K562 (cell line): ENCODE measurements at regions not wholly inside any gene's neighbourhood (a gene's known extent, or its start where the extent isn't known, plus 50 kb on each side); places are given as distances from the start of the nearest gene placed in this dataset.

ENCODE experiments used
- ATAC-seq: fragments of 200-7000 bp; cut with Tn5 transposase; 3 replicates; pipeline ENCODE4 v1.9.1; 2020; ENCODE audit warnings: moderate library complexity
- BruUV-seq: library from RNA; stranded (reverse); fragments of 400-500 nt; replicated peaks from 2 replicates; lab custom pipeline; 2021; lab: Mats Ljungman, UMichigan
- CTCF ChIA-PET: fragments of 300-600 bp; formaldehyde crosslinking; extraction: SDS; loops from one replicate; lab custom pipeline; 2021; ENCODE audit warnings: low intra/inter-chr PET ratio; lab: Yijun Ruan, JAX
- POLR2A ChIA-PET: fragments of 300-600, 350-650 bp; sonication (Branson Sonifier 250); formaldehyde crosslinking; extraction: SDS; loops from one replicate; lab custom pipeline; 2021; ENCODE audit warnings: antibody characterized with exemption, inconsistent platforms; lab: Yijun Ruan, JAX
- DNase-seq, 4 experiments: peaks; one replicate each; pipeline versions ENCODE4 v3.0.0 to v3.0.0-alpha.2; 2011 to 2018; ENCODE audit warnings: low spot score in 3 of 4, mixed read lengths in 3 of 4; ENCODE audit errors: extremely low read depth in 1 of 4
- FAIRE-seq: peaks from 2 replicates; lab custom pipeline; 2011; peaks lifted over from hg19 to GRCh38; lab: Jason Lieb, UNC
- H2AFZ ChIP-seq: 2 replicates; pipeline ENCODE4 v1.6.0; 2011; ENCODE audit warnings: low read depth, low read length, control low read depth, inconsistent platforms
- H3K27ac ChIP-seq: fragments of 200-600 bp; 3 replicates; pipeline ENCODE4 v1.8.0; 2011; ENCODE audit warnings: low read depth, mild to moderate bottlenecking, control low read depth, inconsistent platforms, low read length, moderate library complexity, mixed read lengths; ENCODE audit errors: extremely low read depth
- H3K27me3 ChIP-seq, 2 experiments: fragments of 300-600 bp in 1 of 2; 2 replicates in 1 of 2; 3 replicates in 1 of 2; pipeline versions ENCODE4 v1.6.0 to v1.8.0; 2011; ENCODE audit warnings: inconsistent platforms in 2 of 2, low read length in 2 of 2, mild to moderate bottlenecking in 1 of 2, mixed read lengths in 1 of 2, moderate library complexity in 1 of 2; ENCODE audit not compliant: control insufficient read depth in 2 of 2, insufficient read depth in 2 of 2
- H3K36me3 ChIP-seq: fragments of 300-600 bp; 3 replicates; pipeline ENCODE4 v1.8.0; 2011; ENCODE audit warnings: mild to moderate bottlenecking, low read length, inconsistent platforms; ENCODE audit not compliant: control insufficient read depth, insufficient read depth
- H3K4me1 ChIP-seq, 2 experiments: fragments of 200-600 bp in 1 of 2; replicated peaks in 1 of 2; 2 replicates in 1 of 2; 3 replicates in 1 of 2; pipeline versions ENCODE4 v1.5.1 to v1.8.0; 2011; ENCODE audit warnings: inconsistent platforms in 2 of 2, low read length in 2 of 2, mild to moderate bottlenecking in 1 of 2, mixed read lengths in 1 of 2, moderate library complexity in 1 of 2; ENCODE audit not compliant: control insufficient read depth in 2 of 2, insufficient read depth in 2 of 2
- H3K4me2 ChIP-seq: 2 replicates; pipeline ENCODE4 v1.6.1; 2011; ENCODE audit warnings: low read length, control low read depth, inconsistent platforms, mixed read lengths; ENCODE audit not compliant: insufficient read depth
- H3K4me3 ChIP-seq: fragments of 200-600 bp; sonication (generic), shearing (Covaris generic); 2 replicates; pipeline ENCODE4 v1.5.1; 2016; ENCODE audit warnings: control low read depth, inconsistent platforms
- H3K79me2 ChIP-seq: fragments of 200-600 bp; 3 replicates; pipeline ENCODE4 v1.8.0; 2011; ENCODE audit warnings: low read length, inconsistent platforms; ENCODE audit not compliant: control insufficient read depth, insufficient read depth
- H3K9ac ChIP-seq, 2 experiments: 2 replicates each; pipeline versions ENCODE4 v1.6.0 to v1.6.1; 2011; ENCODE audit warnings: low read depth in 2 of 2, low read length in 2 of 2, control low read depth in 1 of 2, inconsistent platforms in 1 of 2, mild to moderate bottlenecking in 1 of 2, mixed read lengths in 1 of 2; ENCODE audit not compliant: insufficient read depth in 1 of 2
- H3K9me1 ChIP-seq: one replicate; pipeline ENCODE4 v1.6.0; 2011; ENCODE audit warnings: inconsistent platforms, mild to moderate bottlenecking, low read length, moderate library complexity; ENCODE audit not compliant: control insufficient read depth, insufficient read depth
- H3K9me3 ChIP-seq: replicated peaks from 2 replicates; pipeline ENCODE4 v1.5.1; 2011; ENCODE audit warnings: low read depth, low read length, inconsistent platforms; ENCODE audit not compliant: control insufficient read depth, insufficient read depth
- H4K20me1 ChIP-seq: replicated peaks from 2 replicates; pipeline ENCODE4 v1.6.1; 2011; ENCODE audit warnings: low read length, inconsistent platforms, mixed read lengths; ENCODE audit not compliant: control insufficient read depth, insufficient read depth
- C11orf30 ChIP-seq: fragments of 450-650 bp; IDR thresholded peaks from 2 replicates; pipeline ENCODE4 v1.6.1; 2016; ENCODE audit warnings: low read depth, mild to moderate bottlenecking
- FOXK2 ChIP-seq, 2 experiments: fragments of 450-650 bp; IDR thresholded peaks in 1 of 2; conservative IDR thresholded peaks in 1 of 2; 2 replicates each; pipeline ENCODE4 v1.6.1; 2016; ENCODE audit warnings: low read depth in 2 of 2, mild to moderate bottlenecking in 1 of 2
- MTA1 ChIP-seq: fragments of 450-650 bp; IDR thresholded peaks from 2 replicates; pipeline ENCODE4 v1.6.1; 2017; ENCODE audit warnings: borderline replicate concordance
- POLR2H ChIP-seq: IDR thresholded peaks from 2 replicates; pipeline ENCODE4 v1.6.1; 2016; ENCODE audit warnings: missing genetic modification characterization, low read depth, mild to moderate bottlenecking, control low read depth, missing compliant biosample characterization, moderate library complexity
- STAG1 ChIP-seq: sonication (generic); formaldehyde crosslinking; IDR thresholded peaks from 2 replicates; pipeline ENCODE4 v1.5.0; 2020; ENCODE audit warnings: missing genetic modification reagents, borderline replicate concordance
- ZNF77 ChIP-seq: fragments of 250-450 bp; sonication (Bioruptor Pico); IDR thresholded peaks from 2 replicates; pipeline ENCODE4 v1.5.0; 2020
- ZNF830 ChIP-seq: fragments of 250-450 bp; sonication (Bioruptor Pico); IDR thresholded peaks from 2 replicates; pipeline ENCODE4 v1.5.0; 2021; ENCODE audit warnings: mild to moderate bottlenecking
- WGBS: fragments of 100-300 bp; shearing (Covaris generic); methylation state at CpG from one replicate; pipeline ENCODE4 v1.1.6; 2016; ENCODE audit warnings: low coverage, mixed read lengths; ENCODE audit not compliant: insufficient coverage; ENCODE audit errors: missing lambda C conversion rate; 5-methylcytosine and 5-hydroxymethylcytosine counted together
- in situ Hi-C: fragments of 300-500 bp; cut with MboI; formaldehyde crosslinking; loops from 4 replicates; pipeline ENCODE4 v1.15.0; 2018; ENCODE audit warnings: inconsistent platforms, mixed read lengths
- intact Hi-C: fragments of 100-400 bp; cut with micrococcal nuclease; formaldehyde crosslinking; loops from 2 replicates; pipeline ENCODE4 v1.14.2; 2022
- TF ChIP-seq, protein P1 (sequence below): fragments of 250-450 bp; sonication (Bioruptor Pico); IDR thresholded peaks from 2 replicates; pipeline ENCODE4 v1.9.0; 2021; ENCODE audit warnings: mild to moderate bottlenecking
- TF ChIP-seq, protein P2 (sequence below): fragments of 250-450 bp; sonication (Bioruptor Pico); IDR thresholded peaks from 2 replicates; pipeline ENCODE4 v1.8.0; 2021; ENCODE audit warnings: moderate library complexity, mild to moderate bottlenecking, inconsistent platforms

DNA sequence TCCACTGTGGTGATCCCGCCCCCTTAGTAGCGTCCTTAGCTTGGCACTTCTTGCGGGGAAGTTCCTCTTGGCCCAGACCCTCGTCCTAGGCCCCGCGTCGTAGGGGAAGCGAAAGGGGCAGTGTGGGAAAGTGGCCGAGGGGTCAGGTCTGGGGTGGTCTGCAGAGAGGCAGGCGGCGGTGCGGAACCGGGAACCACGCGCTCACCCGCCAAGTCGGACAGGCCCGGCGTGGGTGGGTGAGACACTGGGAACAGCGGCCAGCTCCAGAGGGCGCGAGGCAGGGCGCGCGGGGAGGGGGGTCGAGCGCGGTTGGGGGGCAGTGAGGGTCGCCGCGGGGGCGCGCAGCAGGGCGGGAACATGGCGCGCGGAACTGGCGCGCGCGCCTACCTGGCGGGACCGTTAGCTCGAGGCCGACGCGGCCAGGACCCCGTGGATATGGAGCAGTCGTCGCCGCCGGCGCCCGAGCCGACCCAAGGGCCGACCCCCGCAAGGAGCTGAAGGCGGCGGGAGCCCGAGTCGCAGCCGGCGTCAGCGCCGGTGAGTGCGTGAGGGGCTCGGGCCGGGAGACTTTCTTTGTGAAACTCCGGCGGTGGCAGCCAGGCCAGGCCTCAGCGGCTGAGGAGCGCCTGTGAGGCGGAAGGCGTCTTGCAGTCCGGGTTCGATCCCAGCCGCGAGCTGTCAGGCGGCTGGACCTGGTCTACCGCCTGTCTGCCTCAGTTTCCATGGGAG is 2896.7 kb upstream of the TEKT4 start:
- FAIRE-seq, result no peak
- H3K27ac ChIP-seq, result no peak overlapping the region
- no peaks in the 10 kb centered on the region for H3K9me3 ChIP-seq
- no peak for ATAC-seq
- H3K27me3 ChIP-seq, result no peaks in the 10 kb centered on the region
- H3K36me3 ChIP-seq, result no peaks in the 10 kb centered on the region
- CTCF ChIA-PET, result no interaction called here
- H3K9me1 ChIP-seq, result no peaks in the 10 kb centered on the region
- no peak for TF ChIP-seq C11orf30
- TF ChIP-seq, protein P1, sequence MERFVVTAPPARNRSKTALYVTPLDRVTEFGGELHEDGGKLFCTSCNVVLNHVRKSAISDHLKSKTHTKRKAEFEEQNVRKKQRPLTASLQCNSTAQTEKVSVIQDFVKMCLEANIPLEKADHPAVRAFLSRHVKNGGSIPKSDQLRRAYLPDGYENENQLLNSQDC (CRISPR knock-in tag), result no peak
- TF ChIP-seq, protein P2, sequence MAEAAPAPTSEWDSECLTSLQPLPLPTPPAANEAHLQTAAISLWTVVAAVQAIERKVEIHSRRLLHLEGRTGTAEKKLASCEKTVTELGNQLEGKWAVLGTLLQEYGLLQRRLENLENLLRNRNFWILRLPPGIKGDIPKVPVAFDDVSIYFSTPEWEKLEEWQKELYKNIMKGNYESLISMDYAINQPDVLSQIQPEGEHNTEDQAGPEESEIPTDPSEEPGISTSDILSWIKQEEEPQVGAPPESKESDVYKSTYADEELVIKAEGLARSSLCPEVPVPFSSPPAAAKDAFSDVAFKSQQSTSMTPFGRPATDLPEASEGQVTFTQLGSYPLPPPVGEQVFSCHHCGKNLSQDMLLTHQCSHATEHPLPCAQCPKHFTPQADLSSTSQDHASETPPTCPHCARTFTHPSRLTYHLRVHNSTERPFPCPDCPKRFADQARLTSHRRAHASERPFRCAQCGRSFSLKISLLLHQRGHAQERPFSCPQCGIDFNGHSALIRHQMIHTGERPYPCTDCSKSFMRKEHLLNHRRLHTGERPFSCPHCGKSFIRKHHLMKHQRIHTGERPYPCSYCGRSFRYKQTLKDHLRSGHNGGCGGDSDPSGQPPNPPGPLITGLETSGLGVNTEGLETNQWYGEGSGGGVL (CRISPR knock-in tag), result no peak
- TF ChIP-seq STAG1 (CRISPR knock-in tag), result no peak
- no peak for TF ChIP-seq ZNF77 (CRISPR knock-in tag)
- TF ChIP-seq MTA1, result no peak
- TF ChIP-seq ZNF830 (CRISPR knock-in tag), result no peak
- TF ChIP-seq POLR2H (tag), result no peak
- TF ChIP-seq FOXK2 (conservative IDR thresholded peaks at IDR 0.05 in 1 of 2, IDR thresholded peaks at IDR 0.05 in 1 of 2; ENCODE audit: low read depth in 2 of 2), result no peak
- TF ChIP-seq, all 486 proteins: peak for 0
- Histone ChIP-seq H2AFZ (no peak overlapping the region), H3K4me1 (no peaks in the 10 kb centered on the region), H3K79me2 (no peaks in the 10 kb centered on the region), H3K9ac (no peak overlapping the region), H3K4me2 (no peak overlapping the region), H3K4me3 (no peak overlapping the region), H4K20me1 (no peaks in the 10 kb centered on the region)
- POLR2A ChIA-PET, result no interaction called here
- intact Hi-C loops (no loop called here), in situ Hi-C loops (no loop called here)
- WGBS, result 27% methylated on average over 28 of the region's 80 CpGs
- DNase-seq, result no peak
- BruUV-seq, result no TSS peak
